ENCODE measurements at regions not wholly inside any gene's neighbourhood (a gene's known extent, or its start where the extent isn't known, plus 50 kb on each side); places are given as distances from the start of the nearest gene placed in this dataset.

DNA sequence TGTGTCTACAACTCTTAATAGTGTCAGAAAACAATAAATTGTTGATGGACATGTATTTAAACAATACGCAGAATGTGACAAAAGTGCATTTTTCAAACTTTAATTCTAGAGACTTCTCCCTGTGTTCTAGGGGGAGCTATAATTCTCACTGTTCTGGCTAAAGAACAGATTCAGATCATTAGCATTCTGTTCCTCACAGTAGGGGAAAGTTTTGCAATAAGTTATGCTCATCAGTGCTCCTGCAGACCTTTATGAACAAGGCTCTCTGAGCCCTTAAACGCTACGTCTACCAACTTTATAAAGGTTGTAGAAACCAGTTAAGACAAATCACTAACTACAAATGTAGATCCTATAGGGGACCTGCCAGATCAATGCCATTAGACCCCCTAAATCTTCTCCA lies 444.2 kb downstream of the SQOR start:
- no peak for TF ChIP-seq POLR2A (IDR thresholded peaks at IDR 0.05)
- TF ChIP-seq, protein P1, sequence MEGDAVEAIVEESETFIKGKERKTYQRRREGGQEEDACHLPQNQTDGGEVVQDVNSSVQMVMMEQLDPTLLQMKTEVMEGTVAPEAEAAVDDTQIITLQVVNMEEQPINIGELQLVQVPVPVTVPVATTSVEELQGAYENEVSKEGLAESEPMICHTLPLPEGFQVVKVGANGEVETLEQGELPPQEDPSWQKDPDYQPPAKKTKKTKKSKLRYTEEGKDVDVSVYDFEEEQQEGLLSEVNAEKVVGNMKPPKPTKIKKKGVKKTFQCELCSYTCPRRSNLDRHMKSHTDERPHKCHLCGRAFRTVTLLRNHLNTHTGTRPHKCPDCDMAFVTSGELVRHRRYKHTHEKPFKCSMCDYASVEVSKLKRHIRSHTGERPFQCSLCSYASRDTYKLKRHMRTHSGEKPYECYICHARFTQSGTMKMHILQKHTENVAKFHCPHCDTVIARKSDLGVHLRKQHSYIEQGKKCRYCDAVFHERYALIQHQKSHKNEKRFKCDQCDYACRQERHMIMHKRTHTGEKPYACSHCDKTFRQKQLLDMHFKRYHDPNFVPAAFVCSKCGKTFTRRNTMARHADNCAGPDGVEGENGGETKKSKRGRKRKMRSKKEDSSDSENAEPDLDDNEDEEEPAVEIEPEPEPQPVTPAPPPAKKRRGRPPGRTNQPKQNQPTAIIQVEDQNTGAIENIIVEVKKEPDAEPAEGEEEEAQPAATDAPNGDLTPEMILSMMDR (IDR thresholded peaks at IDR 0.05): no peak

Measured in uterus (tissue), 2 donors.